ENCODE measurements at regions not wholly inside any gene's neighbourhood (a gene's known extent, or its start where the extent isn't known, plus 50 kb on each side); places are given as distances from the start of the nearest gene placed in this dataset.

- H3K4me1 ChIP-seq: no peaks in the 10 kb centered on the region
- DNase-seq: no peak
- H3K4me3 ChIP-seq: no peak overlapping the region
- peaks cover 0 to 11% (median 2%) of the 10 kb centered on the region in 4 donors for H3K9me3 ChIP-seq
- intact Hi-C loops (cut with DNase I; ENCODE audit: low total_unique reads): no loop called here
- no peaks in the 10 kb centered on the region for H3K36me3 ChIP-seq
- TF ChIP-seq CTCF (IDR thresholded peaks at IDR 0.05): no peak
- no peak for TF ChIP-seq POLR2AphosphoS5 (IDR thresholded peaks at IDR 0.05)
- no peak for TF ChIP-seq EP300 (IDR thresholded peaks at IDR 0.05)
- TF ChIP-seq POLR2A (IDR thresholded peaks at IDR 0.05): no peak
- no peaks in the 10 kb centered on the region for H3K27me3 ChIP-seq
- no peak overlapping the region for H3K27ac ChIP-seq
These were observed 456.1 kb downstream of the PSAT1 start for GRCh38 chr9:78753039-78753438.

- Histone ChIP-seq H3K9me3 (peaks cover 0 to 4% (median 0%) of the 10 kb centered on the region in 4 donors), H3K4me1 (no peaks in the 10 kb centered on the region), H3K36me3 (no peaks in the 10 kb centered on the region), H3K4me3 (no peak overlapping the region), H3K27ac (no peak overlapping the region), H3K27me3 (no peaks in the 10 kb centered on the region)
- no peak for TF ChIP-seq POLR2A (IDR thresholded peaks at IDR 0.05)
- no peak for TF ChIP-seq POLR2AphosphoS5 (IDR thresholded peaks at IDR 0.05)
- TF ChIP-seq CTCF (IDR thresholded peaks at IDR 0.05): no peak
- TF ChIP-seq EP300 (IDR thresholded peaks at IDR 0.05): no peak
- WGBS, 5 donors: 79 to 86% (median 85%) methylated on average over 7 of the region's 7 CpGs
- intact Hi-C loops (cut with DNase I; ENCODE audit: low total_unique reads): no loop called here
- no peak for DNase-seq
These were observed 460.0 kb downstream of the PSAT1 start for GRCh38 chr9:78756813-78757510.

GRCh38 chr9:78763424-78763823, 466.5 kb downstream of the PSAT1 start:
- Histone ChIP-seq H3K4me3 (no peak overlapping the region), H3K4me1 (no peaks in the 10 kb centered on the region), H3K9me3 (no peaks in the 10 kb centered on the region), H3K27me3 (no peaks in the 10 kb centered on the region), H3K36me3 (no peaks in the 10 kb centered on the region), H3K27ac (no peak overlapping the region)
- WGBS, 5 donors: 91 to 98% (median 94%) methylated on average over 4 of the region's 4 CpGs
- DNase-seq: no peak
- TF ChIP-seq CTCF (IDR thresholded peaks at IDR 0.05): no peak
- no peak for TF ChIP-seq EP300 (IDR thresholded peaks at IDR 0.05)
- no peak for TF ChIP-seq POLR2AphosphoS5 (IDR thresholded peaks at IDR 0.05)
- TF ChIP-seq POLR2A (IDR thresholded peaks at IDR 0.05): no peak
- intact Hi-C loops (cut with DNase I; ENCODE audit: low total_unique reads): no loop called here

GRCh38 chr9:78765861-78766260, 468.9 kb downstream of the PSAT1 start:
- no peak overlapping the region for H3K27ac ChIP-seq
- 79 to 89% (median 83%) methylated on average over 4 of the region's 4 CpGs for WGBS, 5 donors
- no peaks in the 10 kb centered on the region for H3K27me3 ChIP-seq
- no peak overlapping the region for H3K4me3 ChIP-seq
- DNase-seq: no peak
- no peaks in the 10 kb centered on the region for H3K4me1 ChIP-seq
- no peaks in the 10 kb centered on the region for H3K9me3 ChIP-seq
- intact Hi-C loops (cut with DNase I; ENCODE audit: low total_unique reads): no loop called here
- TF ChIP-seq CTCF (IDR thresholded peaks at IDR 0.05) (no peak), POLR2A (IDR thresholded peaks at IDR 0.05) (no peak), EP300 (IDR thresholded peaks at IDR 0.05) (no peak), POLR2AphosphoS5 (IDR thresholded peaks at IDR 0.05) (no peak)
- no peaks in the 10 kb centered on the region for H3K36me3 ChIP-seq

Data from stomach (tissue), 8 donors.